Esophagus mucosa (tissue), 1 donor: ENCODE measurements at regions not wholly inside any gene's neighbourhood (a gene's known extent, or its start where the extent isn't known, plus 50 kb on each side); places are given as distances from the start of the nearest gene placed in this dataset.
A peak's percentile ranks its signal among the peaks of the same experiment; 100 is the strongest.

Experiments
- ATAC-seq: fragments of 200-7000 bp; cut with Tn5 transposase; one replicate; pipeline ENCODE4 v1.9.1; 2020
- donor health status: DM: yes; HTN: yes; CAD: no.

GRCh38 chr2:121080013-121080772 is 204.8 kb downstream of the TFCP2L1 start:
- ATAC-seq: no peak

GRCh38 chr2:121081701-121082100 is 203.3 kb downstream of the TFCP2L1 start:
- no peak for ATAC-seq

GRCh38 chr2:121082191-121082590 is 202.8 kb downstream of the TFCP2L1 start:
- ATAC-seq: no peak

GRCh38 chr2:121084130-121084680 is 200.8 kb downstream of the TFCP2L1 start:
- peak; percentile 18 for ATAC-seq

- ATAC-seq: no peak
Observed at GRCh38 chr2:121085801-121086200, 199.2 kb downstream of the TFCP2L1 start.

- ATAC-seq: no peak
Observed at GRCh38 chr2:121086450-121086849, 198.6 kb downstream of the TFCP2L1 start.

- ATAC-seq: no peak
Observed at GRCh38 chr2:121087117-121087516, 197.9 kb downstream of the TFCP2L1 start.

- no peak for ATAC-seq
Observed at GRCh38 chr2:121088251-121089165, 196.5 kb downstream of the TFCP2L1 start.

- ATAC-seq: peak; percentile 23
Observed at GRCh38 chr2:121089166-121089510, 195.9 kb downstream of the TFCP2L1 start.

GRCh38 chr2:121090088-121090715 is 194.8 kb downstream of the TFCP2L1 start:
- no peak for ATAC-seq

- peak; percentile 38 for ATAC-seq
Observed at GRCh38 chr2:121092095-121092494, 192.9 kb downstream of the TFCP2L1 start.

- ATAC-seq: no peak
Observed at GRCh38 chr2:121093692-121094091, 191.3 kb downstream of the TFCP2L1 start.

GRCh38 chr2:121094101-121094500 is 190.9 kb downstream of the TFCP2L1 start:
- no peak for ATAC-seq

GRCh38 chr2:121094845-121095244 is 190.2 kb downstream of the TFCP2L1 start:
- peak; percentile 71 for ATAC-seq

GRCh38 chr2:121095257-121096080 is 189.5 kb downstream of the TFCP2L1 start:
- peak; percentile 75 for ATAC-seq

GRCh38 chr2:121096611-121097010 is 188.4 kb downstream of the TFCP2L1 start:
- no peak for ATAC-seq

- no peak for ATAC-seq
Observed at GRCh38 chr2:121098556-121098955, 186.4 kb downstream of the TFCP2L1 start.

- ATAC-seq: no peak
Observed at GRCh38 chr2:121099329-121100290, 185.4 kb downstream of the TFCP2L1 start.

GRCh38 chr2:121101093-121101715 is 183.8 kb downstream of the TFCP2L1 start:
- ATAC-seq: no peak

- ATAC-seq: no peak
Observed at GRCh38 chr2:121102941-121103340, 182.1 kb downstream of the TFCP2L1 start.
